ENCODE measurements at regions not wholly inside any gene's neighbourhood (a gene's known extent, or its start where the extent isn't known, plus 50 kb on each side); places are given as distances from the start of the nearest gene placed in this dataset.

- Mint-ChIP-seq H3K4me3 (no peak overlapping the region), H3K27me3 (ENCODE audit: low read depth) (no peaks in the 10 kb centered on the region), H3K36me3 (ENCODE audit: low read depth) (no peaks in the 10 kb centered on the region), H3K4me1 (peaks cover 22% of the 10 kb centered on the region), H3K27ac (no peak overlapping the region), H3K9me3 (no peaks in the 10 kb centered on the region)
- no peak for TF ChIP-seq CTCF (IDR thresholded peaks at IDR 0.05; ENCODE audit: unreplicated experiment in 3 of 3)
Measured at GRCh38 chr4:24168658-24169057, 278.8 kb upstream of the PPARGC1A start.

GRCh38 chr4:24166501-24166900 lies 276.7 kb upstream of the PPARGC1A start:
- no peaks in the 10 kb centered on the region for H3K36me3 Mint-ChIP-seq (ENCODE audit: low read depth)
- no peaks in the 10 kb centered on the region for H3K9me3 Mint-ChIP-seq
- peaks cover 9% of the 10 kb centered on the region for H3K4me1 Mint-ChIP-seq
- TF ChIP-seq CTCF (IDR thresholded peaks at IDR 0.05; ENCODE audit: unreplicated experiment in 3 of 3): no peak
- no peak overlapping the region for H3K4me3 Mint-ChIP-seq
- H3K27ac Mint-ChIP-seq: no peak overlapping the region
- no peaks in the 10 kb centered on the region for H3K27me3 Mint-ChIP-seq (ENCODE audit: low read depth)

DNA sequence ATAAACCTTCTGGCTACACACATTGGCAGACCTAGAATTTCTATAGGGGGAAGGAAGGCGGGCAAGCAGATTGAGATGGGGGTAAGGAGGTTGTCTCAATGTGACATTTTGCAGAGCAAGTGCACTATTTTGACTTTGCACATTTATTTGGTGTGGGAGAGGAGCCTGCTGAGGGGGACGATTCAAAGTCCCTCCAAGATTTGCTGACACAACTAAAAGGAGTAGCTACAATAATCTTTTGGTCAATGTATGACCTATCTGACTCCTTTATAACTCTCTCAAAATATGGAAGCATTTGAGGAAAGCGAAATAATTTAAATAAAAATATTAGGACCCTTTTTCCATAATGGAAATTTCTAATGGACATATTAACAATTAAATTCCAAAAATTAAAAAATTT lies 274.9 kb upstream of the PPARGC1A start:
- no peaks in the 10 kb centered on the region for H3K9me3 Mint-ChIP-seq
- H3K36me3 Mint-ChIP-seq (ENCODE audit: low read depth): no peaks in the 10 kb centered on the region
- H3K27me3 Mint-ChIP-seq (ENCODE audit: low read depth): no peaks in the 10 kb centered on the region
- no peak overlapping the region for H3K4me3 Mint-ChIP-seq
- TF ChIP-seq CTCF (IDR thresholded peaks at IDR 0.05; ENCODE audit: unreplicated experiment in 3 of 3): no peak
- H3K4me1 Mint-ChIP-seq: peaks cover 5% of the 10 kb centered on the region
- no peak overlapping the region for H3K27ac Mint-ChIP-seq

DNA sequence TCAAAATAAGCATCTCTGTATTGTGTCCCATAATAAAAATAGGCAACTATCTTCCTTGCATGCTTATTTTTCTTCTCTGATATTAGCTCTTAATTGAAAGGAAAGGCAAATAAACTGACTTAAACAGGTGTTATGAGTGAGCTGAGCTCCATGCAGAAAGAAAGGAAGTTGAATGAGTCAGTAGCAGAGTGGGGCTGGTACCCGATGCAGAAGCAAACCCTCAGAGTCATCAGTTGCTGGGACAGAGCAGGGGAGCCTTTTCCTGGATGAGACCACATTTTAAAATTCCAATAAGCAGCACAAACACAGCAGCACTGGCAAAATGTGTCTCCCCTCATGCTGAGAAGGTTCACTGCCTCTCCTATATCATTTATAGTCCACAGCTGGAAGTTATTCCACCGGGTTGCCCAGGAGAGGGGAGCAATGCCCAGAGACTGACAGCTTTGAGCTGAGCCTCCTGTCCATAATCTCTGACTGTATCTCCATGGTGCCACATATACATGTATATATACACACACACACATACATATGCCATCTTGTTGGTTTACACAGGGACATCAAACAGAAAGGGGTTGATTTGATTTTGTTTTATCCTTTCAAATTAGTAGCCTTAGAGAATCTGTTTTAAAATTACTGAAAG lies 274.3 kb upstream of the PPARGC1A start:
- H3K36me3 Mint-ChIP-seq (ENCODE audit: low read depth): no peaks in the 10 kb centered on the region
- H3K4me3 Mint-ChIP-seq: no peak overlapping the region
- no peaks in the 10 kb centered on the region for H3K27me3 Mint-ChIP-seq (ENCODE audit: low read depth)
- H3K4me1 Mint-ChIP-seq: peaks cover 5% of the 10 kb centered on the region
- no peak for TF ChIP-seq CTCF (IDR thresholded peaks at IDR 0.05; ENCODE audit: unreplicated experiment in 3 of 3)
- H3K9me3 Mint-ChIP-seq: no peaks in the 10 kb centered on the region
- no peak overlapping the region for H3K27ac Mint-ChIP-seq

- no peaks in the 10 kb centered on the region for H3K27me3 Mint-ChIP-seq (ENCODE audit: low read depth)
- peaks cover 5% of the 10 kb centered on the region for H3K4me1 Mint-ChIP-seq
- H3K27ac Mint-ChIP-seq: no peak overlapping the region
- no peak for TF ChIP-seq CTCF (IDR thresholded peaks at IDR 0.05; ENCODE audit: unreplicated experiment in 3 of 3)
- no peaks in the 10 kb centered on the region for H3K36me3 Mint-ChIP-seq (ENCODE audit: low read depth)
- H3K4me3 Mint-ChIP-seq: no peak overlapping the region
- no peaks in the 10 kb centered on the region for H3K9me3 Mint-ChIP-seq
Measured at GRCh38 chr4:24163314-24163713, 273.5 kb upstream of the PPARGC1A start.

- Mint-ChIP-seq H3K27me3 (ENCODE audit: low read depth) (no peaks in the 10 kb centered on the region), H3K27ac (no peak overlapping the region), H3K9me3 (no peaks in the 10 kb centered on the region), H3K4me3 (no peak overlapping the region), H3K4me1 (peaks cover 5% of the 10 kb centered on the region), H3K36me3 (ENCODE audit: low read depth) (no peaks in the 10 kb centered on the region)
- no peak for TF ChIP-seq CTCF (IDR thresholded peaks at IDR 0.05; ENCODE audit: unreplicated experiment in 3 of 3)
Measured at GRCh38 chr4:24160358-24160757, 270.5 kb upstream of the PPARGC1A start.
